ENCODE measurements at regions not wholly inside any gene's neighbourhood (a gene's known extent, or its start where the extent isn't known, plus 50 kb on each side); places are given as distances from the start of the nearest gene placed in this dataset.
"Not testable (repeated sequence)": the region's sequence is repeated elsewhere in the genome, so short reads cannot be mapped to it uniquely, and the experiment has no call there.

DNA sequence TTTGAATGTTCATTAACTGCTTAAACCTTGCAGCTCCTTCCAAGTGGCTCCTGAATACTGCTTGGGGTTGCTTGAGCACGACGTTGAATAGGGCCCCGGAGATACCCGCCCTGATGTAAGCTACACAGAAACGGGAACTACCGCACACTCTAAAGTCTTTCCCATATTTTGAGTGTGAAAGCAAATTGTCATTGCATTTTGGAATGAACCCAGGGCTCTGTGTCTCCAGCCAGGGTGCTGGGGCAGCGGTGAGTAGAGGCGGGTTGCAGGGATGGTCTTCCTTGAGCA lies 59.4 kb upstream of the HELT start:
- intact Hi-C loops (cut with micrococcal nuclease), result no loop called here
- H3K27ac Mint-ChIP-seq, result no peak overlapping the region
- H3K4me3 Mint-ChIP-seq, result no peak overlapping the region
- no peaks in the 10 kb centered on the region for H3K36me3 Mint-ChIP-seq (ENCODE audit: low read depth)
- H3K9me3 Mint-ChIP-seq, result no peaks in the 10 kb centered on the region
- peaks cover 12% of the 10 kb centered on the region for H3K27me3 Mint-ChIP-seq
- no peak for DNase-seq
- H3K4me1 Mint-ChIP-seq, result no peaks in the 10 kb centered on the region

DNA sequence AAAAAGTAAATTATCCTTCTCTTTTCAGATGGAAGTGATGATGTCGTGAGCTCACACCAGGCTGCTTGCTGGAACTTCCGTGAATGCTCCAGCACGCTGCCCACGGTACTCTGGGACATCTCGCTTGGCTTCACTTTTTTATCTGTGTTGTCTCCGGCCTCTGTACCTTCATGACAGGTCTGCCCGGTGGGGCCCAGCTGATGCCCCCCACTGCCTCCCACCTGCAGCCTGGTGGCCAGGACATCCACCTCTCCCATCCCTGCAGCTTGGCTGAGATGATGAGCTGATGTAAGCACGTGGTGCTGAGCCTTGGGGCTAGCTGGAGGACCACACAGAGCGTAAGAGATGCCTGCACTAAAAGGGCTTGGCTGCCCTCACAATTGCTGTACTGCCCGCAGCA lies 59.0 kb upstream of the HELT start:
- DNase-seq, result no peak
- Mint-ChIP-seq H3K36me3 (ENCODE audit: low read depth) (no peaks in the 10 kb centered on the region), H3K27ac (no peak overlapping the region), H3K4me3 (no peak overlapping the region), H3K27me3 (peaks cover 12% of the 10 kb centered on the region), H3K9me3 (no peaks in the 10 kb centered on the region), H3K4me1 (no peaks in the 10 kb centered on the region)
- intact Hi-C loops (cut with micrococcal nuclease), result no loop called here

DNA sequence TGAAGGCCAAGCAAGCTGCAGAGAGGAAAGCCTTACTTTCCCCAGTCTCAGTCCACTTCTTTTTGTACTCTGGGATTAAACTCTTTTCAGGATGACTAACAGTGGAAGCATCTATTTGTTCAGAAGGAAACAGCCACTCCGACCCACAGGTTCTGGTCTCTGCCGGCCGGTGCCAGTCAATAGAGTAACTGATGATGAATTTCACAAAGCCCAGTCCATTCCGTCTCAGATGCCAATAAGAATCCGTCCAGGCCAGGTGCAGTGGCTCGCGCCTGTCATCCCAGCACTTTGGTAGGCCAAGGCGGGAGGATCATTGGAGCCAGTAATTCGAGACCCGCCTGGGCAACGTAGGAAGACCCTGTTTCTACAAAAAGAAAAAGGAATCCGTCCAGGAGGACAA lies 58.5 kb upstream of the HELT start:
- Mint-ChIP-seq H3K27me3 (peaks cover 12% of the 10 kb centered on the region), H3K4me1 (no peaks in the 10 kb centered on the region), H3K9me3 (peaks cover under 1% of the 10 kb centered on the region), H3K27ac (no peak overlapping the region), H3K4me3 (no peak overlapping the region), H3K36me3 (ENCODE audit: low read depth) (no peaks in the 10 kb centered on the region)
- intact Hi-C loops (cut with micrococcal nuclease), result loop anchor here (10.0 kb wide), 1 partner anchor 695 kb away; no protein-coding TSS in a partner anchor
- no peak for DNase-seq

DNA sequence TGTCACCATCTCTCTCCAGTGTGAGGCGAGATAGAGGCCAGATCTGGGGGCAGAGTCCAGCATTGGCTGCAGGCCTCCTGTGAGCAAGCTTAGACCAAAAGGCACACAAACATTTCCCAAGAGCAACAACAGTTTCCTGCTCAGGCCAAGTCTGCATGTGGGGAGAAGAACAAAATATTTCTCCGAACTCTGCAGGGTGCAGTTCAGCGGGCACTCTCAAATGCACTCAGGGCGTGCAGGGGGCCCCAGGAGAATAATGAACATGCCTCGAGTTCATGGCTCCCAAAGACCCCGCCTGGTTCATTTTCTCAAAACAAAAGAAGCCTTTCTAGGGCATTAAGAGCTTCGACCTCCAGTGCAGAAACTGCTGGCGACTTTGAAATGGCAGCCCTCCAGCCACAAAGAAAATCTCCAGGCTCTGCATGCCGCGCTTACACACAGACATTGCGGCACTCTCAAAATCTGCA lies 57.8 kb upstream of the HELT start:
- Mint-ChIP-seq H3K4me3 (no peak overlapping the region), H3K27me3 (peaks cover 12% of the 10 kb centered on the region), H3K9me3 (peaks cover 4% of the 10 kb centered on the region), H3K27ac (no peak overlapping the region), H3K36me3 (ENCODE audit: low read depth) (peaks cover 2% of the 10 kb centered on the region), H3K4me1 (peaks cover 2% of the 10 kb centered on the region)
- intact Hi-C loops (cut with micrococcal nuclease), result loop anchor here (10.0 kb wide), 1 partner anchor 696 kb away; no protein-coding TSS in a partner anchor
- no peak for DNase-seq

DNA sequence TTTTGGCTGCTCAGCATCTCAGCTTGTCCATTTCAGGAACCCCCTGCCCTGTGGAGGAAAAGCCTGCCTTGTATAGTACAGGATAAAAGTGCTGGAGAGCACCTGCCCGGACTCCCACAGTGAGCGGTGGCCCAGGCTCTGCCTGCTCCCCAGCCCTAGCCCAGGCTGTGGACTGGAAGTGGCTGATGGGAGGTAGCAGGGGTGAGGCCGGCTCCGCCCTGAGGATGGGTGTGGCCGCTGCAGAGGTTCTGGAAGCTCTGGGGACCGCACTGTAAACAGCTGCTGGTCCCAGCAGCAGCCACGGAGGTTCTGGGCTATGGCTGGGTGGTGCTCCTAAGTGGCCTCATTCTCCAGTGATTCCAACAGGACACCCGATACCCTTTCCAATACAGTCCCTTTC lies 56.6 kb upstream of the HELT start:
- DNase-seq, result no peak
- H3K36me3 Mint-ChIP-seq (ENCODE audit: low read depth), result peaks cover 2% of the 10 kb centered on the region
- peaks cover 12% of the 10 kb centered on the region for H3K27me3 Mint-ChIP-seq
- H3K9me3 Mint-ChIP-seq, result peaks cover 4% of the 10 kb centered on the region
- no peak overlapping the region for H3K27ac Mint-ChIP-seq
- intact Hi-C loops (cut with micrococcal nuclease), result loop anchor here (10.0 kb wide), 1 partner anchor 697 kb away; no protein-coding TSS in a partner anchor
- no peak overlapping the region for H3K4me3 Mint-ChIP-seq
- peaks cover 2% of the 10 kb centered on the region for H3K4me1 Mint-ChIP-seq

DNA sequence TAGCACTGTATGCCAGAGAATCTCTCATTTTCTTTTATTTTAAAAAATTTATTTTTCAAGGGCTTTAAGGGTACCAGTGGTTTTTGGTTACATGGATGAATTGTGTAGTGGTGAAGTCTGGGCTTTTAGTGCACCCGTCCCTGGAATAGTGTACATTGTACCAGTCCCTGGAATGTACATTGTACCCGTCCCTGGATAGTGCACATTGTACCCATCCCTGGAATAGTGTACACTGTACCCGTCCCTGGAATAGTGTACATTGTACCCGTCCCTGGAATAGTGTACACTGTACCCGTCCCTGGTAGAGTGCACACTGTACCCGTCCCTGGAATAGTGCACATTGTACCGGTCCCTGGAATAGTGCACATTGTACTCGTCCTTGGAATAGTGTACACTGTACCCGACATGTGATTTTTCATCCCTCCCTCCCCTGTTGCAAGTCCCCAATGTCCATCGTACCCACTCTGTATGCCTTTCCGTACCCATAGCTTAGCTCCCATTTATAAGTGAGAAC lies 56.1 kb upstream of the HELT start:
- Mint-ChIP-seq H3K27me3 (peaks cover 12% of the 10 kb centered on the region), H3K4me1 (peaks cover 2% of the 10 kb centered on the region), H3K36me3 (ENCODE audit: low read depth) (peaks cover 2% of the 10 kb centered on the region), H3K27ac (no peak overlapping the region), H3K9me3 (peaks cover 4% of the 10 kb centered on the region), H3K4me3 (no peak overlapping the region)
- no peak for DNase-seq
- intact Hi-C loops (cut with micrococcal nuclease), result loop anchor here (10.0 kb wide), 1 partner anchor 697 kb away; no protein-coding TSS in a partner anchor

DNA sequence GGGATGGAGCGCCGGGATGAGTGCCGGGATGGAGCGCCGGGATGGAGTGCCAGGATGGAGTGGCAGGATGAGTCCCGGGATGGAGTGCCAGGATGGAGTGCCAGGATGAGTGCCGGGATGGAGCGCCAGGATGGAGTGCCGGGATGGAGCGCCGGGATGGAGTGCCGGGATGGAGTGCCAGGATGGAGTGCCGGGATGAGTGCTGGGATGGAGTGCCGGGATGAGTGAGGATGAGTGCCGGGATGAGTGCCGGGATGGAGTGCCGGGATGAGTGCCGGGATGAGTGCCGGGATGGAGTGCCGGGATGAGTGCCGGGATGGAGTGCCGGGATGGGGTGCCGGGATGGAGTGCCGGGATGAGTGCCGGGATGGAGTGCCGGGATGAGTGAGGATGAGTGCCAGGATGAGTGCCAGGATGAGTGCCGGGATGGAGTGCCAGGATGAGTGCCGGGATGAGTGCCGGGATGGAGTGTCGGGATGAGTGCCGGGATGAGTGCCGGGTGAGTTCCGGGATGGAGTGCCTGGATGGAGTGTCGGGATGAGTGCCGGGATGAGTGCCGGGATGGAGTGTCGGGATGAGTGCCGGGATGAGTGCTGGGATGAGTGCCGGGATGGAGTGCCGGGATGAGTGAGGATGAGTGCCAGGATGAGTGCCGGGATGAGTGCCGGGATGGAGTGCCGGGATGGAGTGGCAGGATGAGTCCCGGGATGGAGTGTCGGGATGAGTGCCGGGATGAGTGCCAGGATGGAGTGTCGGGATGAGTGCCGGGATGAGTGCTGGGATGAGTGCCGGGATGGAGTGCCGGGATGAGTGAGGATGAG lies 52.9 kb upstream of the HELT start:
- H3K27ac Mint-ChIP-seq, result peak overlapping the region; percentile 91
- H3K27me3 Mint-ChIP-seq; H3K36me3 Mint-ChIP-seq (ENCODE audit: low read depth); H3K4me1 Mint-ChIP-seq; H3K9me3 Mint-ChIP-seq: not testable (repeated sequence)
- DNase-seq, result peak; percentile 71
- intact Hi-C loops (cut with micrococcal nuclease), result loop anchor here (10.0 kb wide), 1 partner anchor 701 kb away; no protein-coding TSS in a partner anchor
- peak overlapping the region; percentile 28 for H3K4me3 Mint-ChIP-seq

DNA sequence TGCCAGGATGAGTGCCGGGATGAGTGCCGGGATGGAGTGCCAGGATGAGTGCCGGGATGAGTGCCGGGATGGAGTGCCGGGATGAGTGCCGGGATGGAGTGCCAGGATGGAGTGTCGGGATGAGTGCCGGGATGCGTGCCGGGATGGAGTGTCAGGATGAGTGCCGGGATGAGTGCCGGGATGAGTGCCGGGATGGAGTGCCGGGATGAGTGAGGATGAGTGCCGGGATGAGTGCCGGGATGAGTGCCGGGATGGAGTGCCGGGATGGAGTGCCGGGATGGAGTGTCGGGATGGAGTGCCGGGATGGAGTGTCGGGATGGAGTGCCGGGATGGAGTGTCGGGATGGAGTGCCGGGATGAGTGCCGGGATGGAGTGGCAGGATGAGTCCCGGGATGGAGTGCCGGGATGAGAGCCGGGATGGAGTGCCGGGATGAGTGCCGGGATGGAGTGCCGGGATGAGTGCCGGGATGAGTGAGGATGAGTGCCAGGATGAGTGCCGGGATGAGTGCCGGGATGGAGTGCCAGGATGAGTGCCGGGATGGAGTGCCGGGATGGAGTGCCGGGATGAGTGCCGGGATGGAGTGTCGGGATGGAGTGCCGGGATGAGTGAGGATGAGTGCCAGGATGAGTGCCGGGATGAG lies 52.1 kb upstream of the HELT start:
- not testable (repeated sequence) for H3K4me1 Mint-ChIP-seq; H3K36me3 Mint-ChIP-seq (ENCODE audit: low read depth); H3K27me3 Mint-ChIP-seq; H3K9me3 Mint-ChIP-seq; H3K4me3 Mint-ChIP-seq; H3K27ac Mint-ChIP-seq
- peak; percentile 64 for DNase-seq
- intact Hi-C loops (cut with micrococcal nuclease), result loop anchor here (10.0 kb wide), 1 partner anchor 701 kb away; no protein-coding TSS in a partner anchor

DNA sequence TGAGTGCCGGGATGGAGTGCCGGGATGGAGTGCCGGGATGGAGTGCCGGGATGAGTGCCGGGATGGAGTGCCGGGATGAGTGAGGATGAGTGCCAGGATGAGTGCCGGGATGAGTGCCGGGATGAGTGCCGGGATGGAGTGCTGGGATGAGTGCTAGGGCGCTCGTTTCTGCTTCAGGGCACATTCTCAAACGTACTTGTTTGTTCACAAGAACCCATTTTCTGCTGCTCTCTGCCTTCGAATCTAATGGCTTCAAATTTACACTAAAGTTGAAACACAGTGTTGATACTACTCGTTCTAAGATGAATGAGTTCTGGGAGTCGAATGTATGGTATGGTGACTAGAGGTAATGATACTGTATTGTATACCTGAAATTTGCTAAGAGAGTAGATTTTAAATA lies 50.6 kb upstream of the HELT start:
- DNase-seq; H3K36me3 Mint-ChIP-seq (ENCODE audit: low read depth); H3K27me3 Mint-ChIP-seq; H3K4me3 Mint-ChIP-seq; H3K4me1 Mint-ChIP-seq: not testable (repeated sequence)
- H3K9me3 Mint-ChIP-seq, result peaks cover 20% of the 10 kb centered on the region
- intact Hi-C loops (cut with micrococcal nuclease), result loop anchor here (10.0 kb wide), 1 partner anchor 703 kb away; no protein-coding TSS in a partner anchor
- peak overlapping the region; percentile 86 for H3K27ac Mint-ChIP-seq

DNA sequence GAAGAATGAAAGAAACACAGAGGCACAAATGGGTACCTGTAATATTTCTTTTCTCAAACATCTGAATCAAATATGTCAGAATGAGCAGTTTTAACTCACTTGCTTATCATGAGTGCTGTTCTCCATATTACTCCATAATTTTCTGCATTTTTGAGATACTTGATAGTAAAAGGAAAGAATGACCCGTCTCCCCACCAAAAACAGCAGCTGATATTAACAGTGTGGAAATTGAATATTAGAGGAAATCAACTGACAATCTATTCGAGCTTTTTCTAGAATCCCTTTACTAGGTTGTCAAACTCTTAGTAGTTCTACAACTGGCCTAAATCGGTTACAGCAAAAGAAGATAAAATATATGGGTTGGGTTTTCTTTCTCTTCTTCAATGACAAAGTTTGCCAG lies 49.9 kb upstream of the HELT start:
- intact Hi-C loops (cut with micrococcal nuclease), result loop anchor here (10.0 kb wide), 1 partner anchor 704 kb away; no protein-coding TSS in a partner anchor
- Mint-ChIP-seq H3K27ac (no peak overlapping the region), H3K4me1 (peaks cover 2% of the 10 kb centered on the region), H3K36me3 (ENCODE audit: low read depth) (peaks cover 4% of the 10 kb centered on the region), H3K4me3 (no peak overlapping the region), H3K27me3 (peaks cover 9% of the 10 kb centered on the region), H3K9me3 (peaks cover 22% of the 10 kb centered on the region)
- no peak for DNase-seq
